ENCODE measurements at regions not wholly inside any gene's neighbourhood (a gene's known extent, or its start where the extent isn't known, plus 50 kb on each side); places are given as distances from the start of the nearest gene placed in this dataset.

GRCh38 chr10:69685802-69686585 is 55.9 kb downstream of the FAM241B start:
- TF ChIP-seq POLR2A (IDR thresholded peaks at IDR 0.05) = peak; percentile 39
- no peak for TF ChIP-seq CTCF (IDR thresholded peaks at IDR 0.05)

Data from right lobe of liver (tissue), 4 donors.